Uterus (tissue), 3 donors: ENCODE measurements at regions not wholly inside any gene's neighbourhood (a gene's known extent, or its start where the extent isn't known, plus 50 kb on each side); places are given as distances from the start of the nearest gene placed in this dataset.
"Not testable (repeated sequence)": the region's sequence is repeated elsewhere in the genome, so short reads cannot be mapped to it uniquely, and the experiment has no call there.

Source experiments
- DNase-seq, 2 donors: peaks; one replicate each; pipeline ENCODE4 v3.0.0-alpha.2; 2019 to 2020
- H3K27ac ChIP-seq, 2 donors: fragments of 200-600 bp; sonication (generic); 1 replicate in 1 of 2; 2 replicates in 1 of 2; pipeline ENCODE4 v1.5.1; 2016 to 2018
- H3K27me3 ChIP-seq, 2 donors: fragments of 200-600 bp; sonication (generic); one replicate each; pipeline ENCODE4 v1.5.1; 2018 to 2019; ENCODE audit warnings: control low read depth in 1 of 2
- H3K36me3 ChIP-seq, 2 donors: fragments of 200-600 bp; sonication (generic); one replicate each; pipeline ENCODE4 v1.5.1; 2019; ENCODE audit warnings: control low read depth in 1 of 2
- H3K4me1 ChIP-seq, 2 donors: fragments of 200-600 bp; sonication (generic); one replicate each; pipeline ENCODE4 v1.5.1; 2018 to 2019; ENCODE audit warnings: control low read depth in 1 of 2
- H3K4me3 ChIP-seq, 2 donors: fragments of 200-600 bp; sonication (generic); 1 replicate in 1 of 2; 2 replicates in 1 of 2; pipeline ENCODE4 v1.5.1; 2018 to 2019; ENCODE audit warnings: mild to moderate bottlenecking in 1 of 2
- H3K9me3 ChIP-seq, 2 donors: fragments of 200-600 bp; sonication (generic); one replicate each; pipeline ENCODE4 v1.5.1; 2019; ENCODE audit warnings: control low read depth in 1 of 2
- CTCF ChIP-seq, 4 experiments: fragments of 200-600 bp in 2 of 4; fragments of 450-650 bp in 2 of 4; sonication (generic) in 2 of 4; IDR thresholded peaks; one replicate each; pipeline ENCODE4 v1.5.1; 2016 to 2019; ENCODE audit warnings: antibody characterized with exemption in 4 of 4, mild to moderate bottlenecking in 2 of 4, moderate library complexity in 1 of 4
- POLR2A ChIP-seq, 2 donors: fragments of 450-650 bp; IDR thresholded peaks; one replicate each; pipeline ENCODE4 v1.6.1; 2016; ENCODE audit warnings: antibody characterized with exemption in 2 of 2, mild to moderate bottlenecking in 1 of 2, moderate library complexity in 1 of 2
- intact Hi-C: fragments of 100-400 bp; cut with DNase I; formaldehyde crosslinking; loops from one replicate; pipeline ENCODE4 v1.15.1; 2023; ENCODE audit warnings: low total_unique reads
- donor health status: DM: yes; HTN: yes; CAD: no.

DNA sequence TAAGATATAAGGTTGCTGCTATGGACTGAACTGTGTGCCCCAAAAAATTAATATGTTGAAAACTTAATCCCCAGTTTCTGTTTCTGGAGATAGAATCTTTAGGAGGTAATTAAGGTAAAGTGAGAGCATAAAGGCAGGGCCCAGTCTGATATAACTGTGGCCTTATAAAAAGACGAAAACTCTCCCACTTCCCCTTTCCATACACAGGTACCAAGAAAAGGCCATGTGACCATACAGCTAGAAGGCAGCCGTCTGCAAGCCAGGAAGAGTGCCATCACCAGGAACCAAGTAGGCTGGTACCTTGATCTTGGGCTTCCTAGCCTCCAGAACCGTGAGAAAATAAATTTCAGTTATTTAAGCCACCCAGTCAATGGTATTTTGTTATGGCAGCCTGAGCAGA is 550.3 kb downstream of the SMARCA1 start:
- no peak for TF ChIP-seq CTCF (IDR thresholded peaks at IDR 0.05)
- no peak for TF ChIP-seq POLR2A (IDR thresholded peaks at IDR 0.05)
- Histone ChIP-seq H3K36me3 (no peaks in the 10 kb centered on the region), H3K4me1 (no peaks in the 10 kb centered on the region), H3K9me3 (no peaks in the 10 kb centered on the region), H3K4me3 (no peak overlapping the region), H3K27ac (no peak overlapping the region), H3K27me3 (no peaks in the 10 kb centered on the region)
- intact Hi-C loops = no loop called here
- DNase-seq = no peak

GRCh38 chrX:128961290-128961689 is 562.0 kb downstream of the SMARCA1 start:
- no peaks in the 10 kb centered on the region for H3K27me3 ChIP-seq
- no peak overlapping the region for H3K27ac ChIP-seq
- H3K4me1 ChIP-seq = no peaks in the 10 kb centered on the region
- H3K9me3 ChIP-seq = no peaks in the 10 kb centered on the region
- no peak for DNase-seq
- TF ChIP-seq CTCF (IDR thresholded peaks at IDR 0.05) (no peak), POLR2A (IDR thresholded peaks at IDR 0.05) (no peak)
- H3K4me3 ChIP-seq = no peak overlapping the region
- no peaks in the 10 kb centered on the region for H3K36me3 ChIP-seq
- intact Hi-C loops = no loop called here

DNA sequence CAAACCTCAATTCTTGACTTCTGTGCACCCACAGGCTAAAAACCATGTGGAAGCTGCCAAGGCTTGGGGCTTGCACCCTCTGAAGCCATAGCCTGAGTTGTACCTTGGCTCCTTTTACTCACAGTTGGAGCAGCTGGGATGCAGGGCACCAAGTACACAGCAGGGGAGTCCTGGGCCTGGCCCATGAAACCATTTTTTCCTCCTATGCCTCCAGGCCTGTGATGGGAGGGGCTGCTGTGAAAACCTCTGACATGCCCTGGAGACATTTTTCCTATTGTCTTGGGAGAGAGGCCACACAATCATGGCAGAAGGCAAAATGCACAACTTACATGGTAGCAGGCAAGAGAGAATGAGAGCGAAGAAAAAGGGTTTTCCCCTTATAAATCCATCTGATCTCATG is 568.6 kb downstream of the SMARCA1 start:
- H3K27ac ChIP-seq, H3K36me3 ChIP-seq, H3K27me3 ChIP-seq, DNase-seq, intact Hi-C loops, H3K9me3 ChIP-seq, H3K4me3 ChIP-seq, H3K4me1 ChIP-seq: not testable (repeated sequence)

DNA sequence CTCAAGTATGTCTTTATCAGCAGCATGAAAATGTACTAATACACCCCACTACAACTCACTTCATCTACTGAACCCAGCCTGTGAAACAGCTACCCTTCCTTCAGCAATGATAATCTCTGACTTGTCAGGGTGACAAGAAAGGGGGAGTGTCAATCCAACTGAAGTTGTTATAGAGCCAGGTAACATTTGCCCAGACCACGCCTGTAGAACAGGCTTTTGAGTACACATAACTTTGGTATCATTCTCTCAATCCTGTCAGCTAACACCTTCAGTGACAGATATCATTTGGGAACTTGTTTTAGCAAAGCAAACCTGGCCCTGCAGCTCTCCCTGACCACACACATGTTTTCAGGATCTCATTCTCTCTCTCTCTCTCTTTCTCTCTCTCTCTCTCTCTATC is 592.2 kb downstream of the SMARCA1 start:
- Histone ChIP-seq H3K27ac (no peak overlapping the region), H3K27me3 (no peaks in the 10 kb centered on the region), H3K4me1 (no peaks in the 10 kb centered on the region), H3K9me3 (no peaks in the 10 kb centered on the region), H3K4me3 (no peak overlapping the region), H3K36me3 (no peaks in the 10 kb centered on the region)
- DNase-seq = no peak
- intact Hi-C loops = no loop called here
- no peak for TF ChIP-seq CTCF (IDR thresholded peaks at IDR 0.05)
- no peak for TF ChIP-seq POLR2A (IDR thresholded peaks at IDR 0.05)

DNA sequence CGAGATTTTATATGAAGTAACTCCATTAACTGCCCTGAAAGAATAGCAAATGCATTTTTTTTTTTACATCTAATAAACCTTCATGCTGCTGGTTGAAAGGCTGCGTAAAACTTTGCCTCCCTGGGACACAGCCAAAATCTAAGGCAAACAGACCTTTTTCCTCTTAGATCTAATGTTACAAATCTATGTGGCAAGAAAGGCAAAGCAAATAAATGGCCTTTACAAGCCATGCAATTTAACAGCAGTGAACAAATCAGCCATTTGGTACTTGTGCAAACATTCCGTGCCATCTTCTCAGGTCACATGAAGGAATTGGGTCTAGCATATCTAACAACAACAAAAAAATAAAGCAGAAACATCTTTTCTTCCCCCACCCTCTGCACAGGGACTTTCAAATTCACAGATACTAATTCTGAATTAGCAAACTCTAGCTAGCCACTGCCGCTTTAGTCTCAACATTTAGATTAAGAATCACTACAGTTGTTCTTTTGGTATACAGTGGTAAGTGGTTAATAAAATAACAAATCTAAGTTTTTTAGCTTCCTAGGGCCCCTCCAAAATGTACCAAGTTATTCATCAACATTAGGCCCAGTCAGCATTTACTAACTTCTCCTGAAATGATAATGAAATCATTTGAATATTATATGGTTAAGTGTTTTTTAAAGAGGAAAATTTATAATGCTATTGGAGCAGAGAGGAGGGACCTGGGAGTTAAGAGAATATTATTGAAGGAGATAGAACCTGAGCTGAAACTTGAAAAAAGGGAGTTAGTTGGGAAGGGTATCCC is 593.8 kb downstream of the SMARCA1 start:
- Histone ChIP-seq H3K36me3 (no peaks in the 10 kb centered on the region), H3K27ac (no peak overlapping the region), H3K9me3 (no peaks in the 10 kb centered on the region), H3K27me3 (no peaks in the 10 kb centered on the region), H3K4me1 (no peaks in the 10 kb centered on the region), H3K4me3 (no peak overlapping the region)
- intact Hi-C loops = no loop called here
- TF ChIP-seq CTCF (IDR thresholded peaks at IDR 0.05) (no peak), POLR2A (IDR thresholded peaks at IDR 0.05) (no peak)
- no peak for DNase-seq

DNA sequence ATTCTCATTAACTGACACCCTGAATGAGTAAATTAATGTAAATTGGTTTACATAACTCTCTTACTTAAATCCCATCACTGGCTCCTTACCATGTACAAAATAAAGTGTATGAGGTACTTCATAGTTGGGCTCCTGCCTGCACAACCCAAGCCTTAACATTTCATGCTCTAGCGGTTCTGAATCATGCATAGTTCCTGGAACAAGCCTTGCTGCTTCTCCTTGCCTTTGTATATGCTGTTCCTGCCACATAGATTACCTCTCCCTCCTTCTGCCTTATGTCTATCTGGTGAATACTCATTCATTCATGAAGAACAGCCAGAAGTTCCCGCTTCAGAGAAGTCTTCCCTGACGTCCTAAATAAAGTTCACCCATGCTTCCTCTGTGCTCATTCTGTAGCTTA is 594.7 kb downstream of the SMARCA1 start:
- Histone ChIP-seq H3K27me3 (no peaks in the 10 kb centered on the region), H3K36me3 (no peaks in the 10 kb centered on the region), H3K9me3 (no peaks in the 10 kb centered on the region), H3K4me1 (no peaks in the 10 kb centered on the region), H3K27ac (no peak overlapping the region), H3K4me3 (no peak overlapping the region)
- TF ChIP-seq CTCF (IDR thresholded peaks at IDR 0.05) (no peak), POLR2A (IDR thresholded peaks at IDR 0.05) (no peak)
- intact Hi-C loops = no loop called here
- DNase-seq = no peak
